ENCODE measurements at regions not wholly inside any gene's neighbourhood (a gene's known extent, or its start where the extent isn't known, plus 50 kb on each side); places are given as distances from the start of the nearest gene placed in this dataset.

GRCh38 chr1:223031733-223032601 is 111.1 kb downstream of the TLR5 start:
- TF ChIP-seq REST (IDR thresholded peaks at IDR 0.05; ENCODE audit: low read depth) (no peak), CTCF (IDR thresholded peaks at IDR 0.05 in 2 of 3, conservative IDR thresholded peaks at IDR 0.05 in 1 of 3; ENCODE audit: borderline replicate concordance in 1 of 3, insufficient read depth in 1 of 3, low read depth in 2 of 3, low read length in 2 of 3) (no peak), YY1 (IDR thresholded peaks at IDR 0.05; ENCODE audit: extremely low read depth, insufficient replicate concordance, low read depth, low read length) (no peak), POLR2A (IDR thresholded peaks at IDR 0.05; ENCODE audit: borderline replicate concordance, extremely low read depth, insufficient read depth, insufficient read length) (no peak), EGR1 (IDR thresholded peaks at IDR 0.05; ENCODE audit: low read depth) (no peak), POLR2AphosphoS5 (IDR thresholded peaks at IDR 0.05; ENCODE audit: low read depth, low read length) (no peak), EZH2phosphoT487 (IDR thresholded peaks at IDR 0.05; ENCODE audit: borderline replicate concordance) (no peak), ELF1 (IDR thresholded peaks at IDR 0.05; ENCODE audit: borderline replicate concordance, low read depth) (no peak), ATF3 (IDR thresholded peaks at IDR 0.05) (no peak)
